HG03175 (cell line): ENCODE measurements at regions not wholly inside any gene's neighbourhood (a gene's known extent, or its start where the extent isn't known, plus 50 kb on each side); places are given as distances from the start of the nearest gene placed in this dataset.
"Not testable (repeated sequence)": the region's sequence is repeated elsewhere in the genome, so short reads cannot be mapped to it uniquely, and the experiment has no call there.

Source experiments
- ATAC-seq: cut with Tn5 transposase; IDR thresholded peaks from one replicate; pipeline ENCODE4 v1.9.1; 2021; ENCODE audit warnings: mild to moderate bottlenecking, moderate library complexity; ENCODE audit not compliant: unreplicated experiment

DNA sequence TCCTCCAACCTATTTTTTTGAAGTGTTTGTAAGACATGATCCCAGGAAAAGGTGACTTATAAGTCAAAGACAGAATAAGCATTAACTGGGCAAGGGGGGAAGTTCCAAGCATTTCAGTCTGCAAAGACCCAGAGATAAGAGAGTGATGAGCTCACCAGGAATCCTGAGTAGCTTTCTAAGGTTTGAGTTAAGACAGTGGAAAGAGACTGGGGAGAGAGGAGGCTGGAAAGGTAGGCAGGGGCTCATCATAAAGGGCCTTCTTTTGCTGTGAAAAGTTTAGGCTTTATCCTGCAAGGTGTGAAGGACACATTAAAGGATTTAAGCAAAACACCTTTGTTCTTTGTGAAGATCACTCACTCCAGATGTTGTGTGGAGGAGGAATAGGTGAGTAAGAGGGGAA, 438.8 kb downstream of the CHL1 start:
- ATAC-seq = no peak

DNA sequence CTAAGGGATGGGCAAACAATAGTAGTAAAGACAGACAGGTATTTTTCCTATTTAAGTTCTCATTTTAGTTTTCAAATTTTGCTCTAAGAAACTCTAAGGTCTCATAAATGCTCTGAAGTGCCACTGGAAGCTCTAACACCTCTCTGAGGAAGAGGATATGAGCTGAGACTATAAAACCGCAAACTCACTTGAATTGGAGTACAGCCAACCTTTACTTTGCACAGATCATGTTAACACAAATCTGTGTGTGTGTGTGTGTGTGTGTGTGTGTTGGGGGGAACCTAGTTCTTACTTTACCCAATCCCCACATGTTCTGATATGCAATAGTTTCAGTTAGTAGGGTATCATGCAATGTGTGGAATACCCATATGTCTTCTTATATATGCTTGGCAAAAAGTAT, 446.8 kb downstream of the CHL1 start:
- no peak for ATAC-seq

DNA sequence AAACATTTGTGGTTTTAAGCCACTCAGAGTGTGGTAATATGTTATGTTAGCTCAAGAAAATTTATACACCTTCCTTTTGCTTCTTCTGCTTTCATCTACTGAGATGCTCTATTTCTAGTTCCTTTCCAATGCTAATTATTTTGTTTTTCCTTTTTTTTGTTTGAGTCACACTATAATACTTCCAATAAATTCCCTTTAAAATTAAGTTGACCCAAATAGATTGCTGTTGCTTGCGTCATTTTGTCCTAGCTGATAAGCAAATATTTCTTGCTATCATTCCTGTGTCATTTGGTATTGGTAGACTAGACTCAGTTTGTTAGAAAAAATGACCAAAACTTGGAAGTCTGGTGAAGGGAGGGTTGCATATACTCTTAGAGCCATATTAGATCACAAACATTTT, 437.0 kb upstream of the CNTN6 start:
- ATAC-seq = no peak

DNA sequence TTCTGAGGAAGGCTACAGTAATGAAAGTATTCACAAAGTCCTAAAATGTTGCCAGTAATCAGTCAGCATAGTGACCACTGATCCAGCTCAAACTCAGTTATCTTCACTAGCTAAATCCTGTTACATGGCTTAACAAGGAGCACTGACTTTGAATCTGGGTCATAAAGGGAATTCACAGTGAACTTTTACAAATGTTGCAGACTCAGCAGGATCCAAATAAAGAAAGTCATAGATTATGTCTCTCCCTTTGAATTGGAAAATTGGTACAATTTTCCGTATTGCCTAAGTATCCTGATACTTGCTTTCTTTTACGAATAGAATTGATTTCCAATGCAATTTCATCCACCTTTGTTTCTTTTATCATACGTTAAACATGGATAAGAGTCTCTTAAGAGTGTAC, 431.5 kb upstream of the CNTN6 start:
- ATAC-seq = no peak

DNA sequence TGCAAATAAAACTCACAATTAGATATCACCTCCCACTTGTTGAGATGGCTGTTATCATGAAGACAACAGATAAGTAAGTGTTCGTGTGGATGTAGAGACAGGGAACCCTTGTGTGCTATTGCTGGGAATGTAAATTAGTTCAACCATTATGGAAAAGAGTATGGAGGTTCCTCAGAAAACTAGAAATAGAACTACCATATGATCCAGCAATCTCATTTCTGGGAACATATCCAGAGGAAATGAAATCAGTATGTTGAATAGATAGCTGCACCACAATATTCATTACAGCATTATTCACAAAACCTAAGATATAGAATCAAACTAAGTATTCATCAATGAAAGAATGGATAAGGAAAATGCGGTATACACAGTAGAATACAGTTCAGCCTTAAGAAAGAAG, 418.7 kb upstream of the CNTN6 start:
- no peak for ATAC-seq

DNA sequence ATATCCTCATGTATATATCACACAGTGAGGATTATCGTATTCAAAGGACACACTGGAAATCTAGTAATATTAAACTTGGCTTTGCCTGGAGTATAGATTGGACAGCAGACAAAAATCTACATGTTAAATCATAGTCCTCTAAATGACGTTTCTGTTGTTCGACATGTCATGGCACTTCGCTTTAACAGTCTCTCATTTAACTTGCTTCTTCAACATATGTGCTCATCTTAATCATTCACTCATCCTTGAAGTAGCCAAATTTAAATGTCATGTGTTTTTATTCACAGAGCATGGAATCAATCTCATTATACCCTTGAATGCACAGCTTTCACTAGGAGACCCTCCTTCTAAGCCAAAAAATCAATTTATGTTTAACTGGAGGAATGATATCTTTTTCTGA, 417.0 kb upstream of the CNTN6 start:
- no peak for ATAC-seq

DNA sequence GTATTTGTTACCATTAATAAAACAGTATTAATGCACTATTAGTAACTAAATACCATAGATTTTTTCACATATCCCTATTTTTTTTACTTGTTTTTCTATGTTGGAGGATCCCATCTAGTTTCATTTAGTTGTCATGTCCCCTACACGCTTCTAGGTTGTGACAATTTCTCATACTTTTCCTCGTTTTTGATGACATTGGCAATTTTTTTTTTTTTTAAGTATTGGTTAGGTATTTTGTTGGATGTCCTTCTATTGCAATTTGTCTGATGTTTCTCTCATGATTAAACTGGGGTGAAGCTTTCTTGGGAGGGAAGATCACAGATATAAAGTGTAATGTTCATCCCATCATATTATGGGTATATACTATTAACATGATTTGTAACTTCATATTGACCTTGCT, 409.1 kb upstream of the CNTN6 start:
- no peak for ATAC-seq

DNA sequence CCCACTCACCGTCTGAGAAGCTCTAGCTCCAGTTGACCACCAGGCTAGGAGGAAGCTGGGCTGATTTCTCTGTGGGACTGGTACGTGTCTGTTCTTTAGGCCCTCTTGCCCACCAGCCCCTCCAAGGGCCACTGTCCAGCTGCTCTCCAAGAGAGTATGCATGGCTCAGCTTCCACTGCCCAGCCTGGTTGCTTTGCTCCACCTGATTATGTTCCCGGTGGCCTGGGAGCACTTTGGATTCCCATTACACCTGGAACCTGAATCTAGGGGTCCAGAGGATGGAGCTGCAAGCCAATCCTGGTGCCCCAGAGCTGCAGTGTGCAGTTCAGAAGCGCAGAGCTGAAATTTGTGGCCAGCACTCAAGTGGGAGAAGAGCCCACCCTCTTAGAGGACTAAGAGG, 402.1 kb upstream of the CNTN6 start:
- no peak for ATAC-seq

DNA sequence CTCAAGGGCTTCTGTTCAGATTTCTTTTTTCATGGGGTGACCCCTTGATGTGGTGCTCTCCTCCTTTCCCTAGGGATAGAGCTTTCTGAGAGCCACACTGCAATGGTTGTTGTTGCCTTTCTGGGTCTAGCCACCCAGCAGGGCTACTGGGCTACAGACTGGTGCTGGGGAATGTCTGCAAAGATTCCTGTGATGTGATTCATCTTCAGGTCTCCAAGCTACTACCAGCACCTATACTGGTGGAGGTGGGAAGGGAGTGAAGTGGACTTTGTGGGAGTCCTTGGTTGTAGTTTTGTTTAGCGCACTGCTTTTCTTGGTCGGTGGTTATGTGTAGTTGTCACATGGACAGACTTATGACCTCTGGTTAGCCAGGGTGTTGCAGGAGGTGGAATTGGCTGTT, 392.3 kb upstream of the CNTN6 start:
- no peak for ATAC-seq

DNA sequence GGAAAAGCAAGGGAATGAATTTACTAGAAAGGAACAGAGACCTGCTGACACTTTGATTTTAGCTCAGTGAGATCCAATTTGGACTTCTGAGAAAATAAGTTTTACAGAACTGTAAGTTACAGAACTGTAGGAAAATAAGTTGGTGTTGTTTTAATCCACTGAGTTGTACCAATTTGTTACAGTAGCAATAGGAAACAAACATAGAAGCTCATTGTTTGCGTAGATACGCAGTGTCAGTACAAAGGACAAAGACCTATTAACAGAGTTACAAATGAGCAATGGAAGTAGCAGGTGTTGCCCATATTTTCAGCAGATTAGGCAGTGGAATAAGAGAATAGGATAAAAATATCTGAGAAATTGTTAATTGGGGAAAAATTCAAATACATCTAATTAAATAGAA, 385.8 kb upstream of the CNTN6 start:
- ATAC-seq = no peak

DNA sequence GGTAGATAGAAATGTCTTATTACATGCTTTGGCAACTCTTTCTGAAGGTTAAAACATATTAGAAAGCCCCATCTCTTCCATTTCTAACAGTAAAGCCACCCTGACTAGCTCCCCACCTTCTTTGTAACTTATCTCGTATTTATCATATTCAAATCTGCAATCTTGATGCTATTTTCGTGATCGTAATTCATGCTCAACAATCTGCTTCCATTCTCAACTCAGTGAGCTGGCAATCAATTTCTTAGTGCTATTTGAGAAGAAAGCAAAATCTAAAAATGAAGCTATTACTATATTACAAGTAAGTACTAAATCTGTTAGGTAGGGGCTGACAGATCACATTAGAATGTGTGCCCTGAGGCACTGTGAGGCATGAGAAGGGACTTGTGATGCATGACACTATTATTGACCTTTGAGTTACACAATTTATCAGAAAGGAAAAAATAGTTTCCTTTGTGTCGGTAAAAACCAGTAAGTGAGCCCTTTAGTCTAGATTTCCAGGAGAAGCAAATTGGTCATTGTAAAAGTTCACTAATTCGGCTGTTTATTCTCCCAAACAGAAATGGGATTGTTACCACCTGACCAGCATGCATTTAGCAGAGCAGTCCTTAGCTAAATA, 379.7 kb upstream of the CNTN6 start:
- no peak for ATAC-seq

DNA sequence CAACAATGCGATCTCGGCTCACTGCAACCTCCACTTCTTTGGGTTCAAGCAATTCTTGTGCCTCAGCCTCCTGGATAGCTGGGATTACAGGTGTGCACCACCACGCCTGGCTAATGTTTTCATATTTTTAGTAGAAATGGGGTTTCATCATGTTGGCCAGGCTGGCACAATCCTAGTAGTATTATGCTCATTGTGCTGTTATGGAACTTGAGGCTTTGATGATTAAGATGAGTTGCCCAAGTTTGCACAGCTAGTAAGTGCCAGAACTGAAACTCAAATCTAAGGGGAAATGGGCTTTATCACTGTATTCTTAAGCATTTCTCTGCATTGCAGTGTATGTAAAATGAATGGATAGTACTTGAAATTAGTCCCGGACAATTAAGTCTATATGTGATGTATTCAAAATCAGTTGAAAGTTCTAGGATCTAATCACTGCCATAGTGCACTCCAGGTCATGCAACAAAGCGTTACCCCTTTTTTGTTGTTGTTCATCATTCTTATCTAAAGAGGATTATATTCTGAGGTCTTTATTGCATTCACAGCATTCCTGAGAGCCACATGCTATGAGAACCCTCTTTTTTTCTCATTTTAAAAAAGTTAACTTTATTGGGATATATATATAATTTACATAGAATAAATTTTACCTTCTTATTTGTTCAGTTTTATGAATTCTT, 378.7 kb upstream of the CNTN6 start:
- ATAC-seq = no peak

DNA sequence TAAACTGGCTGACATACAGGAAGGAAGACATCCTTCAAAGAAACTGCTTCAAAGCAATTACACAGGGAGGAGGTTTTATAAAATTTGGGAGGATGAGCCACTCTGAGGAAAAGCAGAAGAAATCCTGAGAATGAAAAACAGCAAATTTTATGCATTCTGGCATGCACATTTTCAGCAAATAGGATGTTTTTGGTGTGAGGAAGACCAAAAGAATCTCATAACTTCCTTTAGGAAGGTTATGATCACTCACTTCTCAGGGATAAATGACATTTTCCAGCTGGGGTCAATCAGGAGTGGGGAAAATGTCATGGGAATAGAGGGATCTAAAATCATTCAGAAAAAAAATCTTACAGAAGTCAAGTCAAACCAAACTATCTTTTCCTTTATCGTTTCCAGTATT, 371.7 kb upstream of the CNTN6 start:
- ATAC-seq = no peak

DNA sequence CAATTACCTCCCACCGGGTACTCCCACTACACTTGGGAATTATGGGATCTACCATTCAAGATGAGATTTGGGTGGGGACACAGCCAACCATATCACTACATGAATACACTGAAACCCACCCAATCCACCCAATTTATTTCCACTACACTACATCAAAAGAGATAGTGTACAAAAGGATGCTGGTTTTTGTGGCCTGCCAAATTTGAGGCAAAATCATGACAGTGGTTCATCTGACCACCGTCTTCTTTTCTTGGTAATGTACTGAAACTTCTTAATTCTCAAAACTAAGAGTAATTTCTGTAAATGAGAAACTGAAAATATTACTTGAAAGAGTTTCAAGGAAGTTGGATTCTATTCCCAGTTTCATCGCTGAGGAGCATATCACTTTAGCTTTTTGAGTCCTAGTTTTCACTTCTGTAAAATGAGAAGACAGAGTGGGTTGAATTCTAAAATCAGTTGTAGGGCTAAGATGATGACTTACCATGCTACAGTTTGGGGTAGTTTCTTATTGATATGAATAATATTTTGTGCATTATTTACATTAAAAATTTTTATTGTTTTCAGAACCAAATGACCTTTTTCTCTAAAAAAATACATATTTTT, 360.4 kb upstream of the CNTN6 start:
- no peak for ATAC-seq

DNA sequence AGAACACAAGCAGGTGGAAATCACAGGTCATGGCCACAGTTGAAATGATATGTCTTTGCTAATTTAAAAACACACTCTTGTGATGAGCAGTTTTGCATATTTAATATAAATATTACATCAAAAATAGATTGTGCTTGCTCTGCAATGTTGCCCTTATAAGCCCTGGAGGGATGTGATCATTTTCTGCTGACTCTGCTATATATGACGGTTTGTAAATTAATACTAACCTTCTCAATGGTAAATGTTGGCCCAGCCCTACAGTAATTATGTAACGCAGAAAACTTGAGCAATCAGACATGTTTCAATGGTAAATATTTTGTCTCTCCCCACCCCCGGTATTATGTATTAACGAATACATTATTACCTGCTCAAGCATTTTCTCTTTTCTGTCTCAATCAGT, 359.5 kb upstream of the CNTN6 start:
- ATAC-seq = no peak

DNA sequence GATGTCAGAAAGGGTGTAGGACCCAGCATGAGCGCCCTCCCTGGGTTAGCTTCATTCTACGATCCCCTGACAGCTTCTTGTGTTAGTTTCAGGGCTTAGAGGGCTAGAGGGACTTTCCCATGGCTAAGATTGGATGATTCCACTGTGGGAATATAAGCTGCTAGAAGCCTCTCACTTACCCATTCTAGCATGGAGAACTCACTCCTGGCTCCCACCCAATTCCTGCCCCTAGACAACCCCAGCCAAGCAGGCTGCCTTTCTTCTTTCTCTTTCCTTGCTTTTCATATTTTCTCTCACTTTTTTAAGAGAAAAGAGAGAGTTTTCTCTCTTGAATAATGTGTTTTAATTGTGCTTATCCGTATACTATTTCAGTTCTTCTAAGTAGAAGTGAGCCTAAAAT, 335.1 kb upstream of the CNTN6 start:
- no peak for ATAC-seq

DNA sequence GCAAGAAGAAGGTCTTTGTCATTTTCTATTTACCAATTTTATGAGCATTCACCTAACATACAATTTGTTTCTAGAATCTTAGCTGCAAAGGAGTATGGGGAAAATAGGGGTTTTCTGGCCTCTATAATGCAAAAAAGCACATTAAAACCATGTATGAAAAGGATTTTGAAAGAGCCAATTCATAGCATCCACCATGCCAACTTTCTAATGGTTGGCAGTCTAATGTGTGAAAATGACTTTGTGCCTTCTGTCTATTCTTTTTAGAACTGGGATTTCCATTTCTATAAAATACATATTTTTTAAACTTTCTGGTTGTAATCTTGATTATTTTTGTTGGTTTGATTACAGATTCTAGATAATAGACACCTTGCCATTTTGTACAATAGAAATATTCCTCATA, 333.7 kb upstream of the CNTN6 start:
- ATAC-seq = no peak

DNA sequence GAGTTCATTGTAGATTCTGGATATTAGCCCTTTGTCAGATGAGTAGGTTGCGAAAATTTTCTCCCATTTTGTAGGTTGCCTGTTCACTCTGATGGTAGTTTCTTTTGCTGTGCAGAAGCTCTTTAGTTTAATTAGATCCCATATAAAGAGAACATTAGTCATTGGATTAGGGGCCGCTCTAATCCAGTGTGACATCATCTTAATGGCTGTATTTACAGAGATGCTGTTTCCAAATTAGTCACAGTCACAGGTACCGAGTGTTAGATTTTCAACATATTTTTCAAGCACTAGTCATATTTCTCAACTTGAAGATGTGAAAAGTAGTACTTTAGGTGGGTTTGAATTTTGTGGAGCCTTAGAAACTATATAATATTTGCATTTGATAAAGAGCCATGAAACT, 319.4 kb upstream of the CNTN6 start:
- ATAC-seq = not testable (repeated sequence)

DNA sequence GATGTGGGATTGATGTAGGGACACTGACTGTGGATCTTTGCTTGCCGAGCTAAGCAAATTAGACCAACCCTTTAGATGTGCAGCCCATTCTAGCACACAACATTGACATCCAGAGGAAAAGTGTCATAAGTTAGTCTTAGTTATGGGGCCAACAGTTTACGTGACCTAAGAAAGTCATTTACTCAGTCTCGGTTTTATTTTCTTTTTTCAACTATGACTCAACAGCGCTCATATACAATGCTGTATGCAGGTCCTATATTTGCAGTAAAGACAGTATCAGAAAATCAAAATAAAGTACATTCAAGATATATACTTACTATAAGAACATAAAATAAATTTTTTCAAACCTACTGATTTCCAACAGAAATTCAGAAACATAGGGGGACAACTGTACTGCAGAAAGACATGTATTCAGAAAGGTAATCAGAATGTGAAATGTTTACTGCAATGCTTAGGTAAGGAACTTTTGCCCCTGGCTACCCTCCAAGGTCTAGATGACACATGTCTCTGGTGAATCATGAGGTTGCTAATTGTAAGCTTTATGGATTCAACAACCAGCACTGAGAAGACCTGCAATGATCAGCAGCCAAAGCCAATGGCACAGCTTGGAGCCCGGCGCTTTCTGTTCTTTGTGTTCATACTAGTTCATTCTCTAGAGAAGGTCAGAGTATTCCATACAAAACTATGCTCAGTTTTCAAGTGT, 317.5 kb upstream of the CNTN6 start:
- ATAC-seq = no peak

DNA sequence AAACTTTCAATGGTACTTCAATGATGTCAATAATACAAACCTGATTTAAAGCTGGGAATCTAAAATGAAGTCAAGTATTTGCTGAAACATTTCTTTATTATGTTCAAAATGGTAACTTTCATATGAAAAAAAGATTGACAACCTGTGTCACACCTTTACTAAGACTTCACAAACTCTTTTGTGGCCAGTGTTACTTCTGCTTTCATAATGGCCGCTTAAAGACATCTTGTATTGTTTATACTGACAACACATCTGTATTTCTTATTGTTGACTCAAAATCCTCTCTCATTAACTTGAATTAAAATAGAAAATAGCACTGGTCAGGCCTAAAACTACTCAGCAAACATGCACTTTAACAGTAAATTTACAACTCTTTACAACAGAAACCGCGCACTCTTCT, 312.3 kb upstream of the CNTN6 start:
- ATAC-seq = no peak

DNA sequence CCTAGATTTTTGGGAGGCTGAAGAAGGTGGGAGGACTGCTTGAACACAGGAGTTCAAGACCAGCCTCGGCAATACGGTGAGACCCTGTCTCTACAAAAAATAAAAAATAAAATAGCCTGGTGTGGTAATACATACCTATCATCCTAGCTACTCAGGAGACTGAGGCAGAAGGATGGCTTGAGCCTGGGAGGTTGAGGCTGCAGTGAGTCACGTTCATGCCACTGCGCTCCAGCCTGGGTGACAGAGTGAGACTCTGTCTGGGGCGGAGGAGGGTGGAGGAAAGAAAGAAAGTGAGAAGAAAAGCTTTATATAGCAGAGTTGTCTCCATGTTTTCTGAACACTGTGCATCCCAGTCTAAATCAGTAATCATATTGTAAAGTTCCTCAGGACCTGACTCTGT, 301.4 kb upstream of the CNTN6 start:
- no peak for ATAC-seq

DNA sequence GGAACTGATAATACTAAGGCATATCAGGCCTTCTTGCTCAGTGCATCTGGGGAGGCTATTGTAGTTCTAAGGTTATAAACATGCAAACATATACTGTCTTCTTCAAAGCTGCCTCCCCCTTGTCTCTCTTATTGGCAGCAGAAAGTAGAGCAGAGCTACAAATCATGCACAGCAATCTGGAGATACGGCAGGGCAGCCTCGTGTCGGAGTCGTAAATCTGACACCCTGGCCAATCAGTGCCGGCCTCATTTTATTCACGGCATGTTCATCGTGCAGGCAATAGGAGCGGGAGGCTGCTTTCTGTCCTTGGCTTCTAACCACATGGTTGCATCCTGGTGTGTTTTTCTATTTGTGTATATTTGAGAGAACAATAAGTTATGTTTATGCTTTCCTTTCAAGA, 300.2 kb upstream of the CNTN6 start:
- no peak for ATAC-seq
